H9 (cell line): ENCODE measurements at regions not wholly inside any gene's neighbourhood (a gene's known extent, or its start where the extent isn't known, plus 50 kb on each side); places are given as distances from the start of the nearest gene placed in this dataset.
A peak's percentile ranks its signal among the peaks of the same experiment; 100 is the strongest.

ENCODE experiments used
- DNase-seq: peaks from one replicate; pipeline ENCODE4 v3.0.0-alpha.2; 2017
- H2AFZ ChIP-seq: one replicate; pipeline ENCODE4 v1.6.1; 2013; ENCODE audit warnings: mild to moderate bottlenecking, low read length, control low read depth, moderate library complexity
- H2AK5ac ChIP-seq: 2 replicates; pipeline ENCODE4 v1.6.1; 2013; ENCODE audit warnings: low read length, control low read depth, mixed read lengths; ENCODE audit not compliant: insufficient read length
- H2BK120ac ChIP-seq: one replicate; pipeline ENCODE4 v1.6.1; 2013; ENCODE audit warnings: low read depth, mild to moderate bottlenecking, low read length, control low read depth, inconsistent platforms; ENCODE audit not compliant: poor library complexity, severe bottlenecking
- H2BK12ac ChIP-seq: 2 replicates; pipeline ENCODE4 v1.6.1; 2013; ENCODE audit warnings: low read length, control low read depth, mixed read lengths, low read depth; ENCODE audit not compliant: insufficient read length
- H2BK15ac ChIP-seq: 2 replicates; pipeline ENCODE4 v1.6.1; 2013; ENCODE audit warnings: low read depth, low read length, control low read depth
- H2BK20ac ChIP-seq: one replicate; pipeline ENCODE4 v1.6.1; 2013; ENCODE audit warnings: low read depth, mild to moderate bottlenecking, low read length, control low read depth, inconsistent platforms; ENCODE audit not compliant: poor library complexity, severe bottlenecking
- H2BK5ac ChIP-seq: 2 replicates; pipeline ENCODE4 v1.6.1; 2013; ENCODE audit warnings: low read length, control low read depth, mixed read lengths; ENCODE audit not compliant: insufficient read length
- H3K14ac ChIP-seq: 2 replicates; pipeline ENCODE4 v1.6.1; 2013; ENCODE audit warnings: low read length, control low read depth; ENCODE audit not compliant: insufficient read depth
- H3K18ac ChIP-seq: 2 replicates; pipeline ENCODE4 v1.6.1; 2013; ENCODE audit warnings: low read depth, mild to moderate bottlenecking, mixed read lengths, low read length, control low read depth; ENCODE audit not compliant: insufficient read length
- H3K23ac ChIP-seq: 2 replicates; pipeline ENCODE4 v1.6.1; 2013; ENCODE audit warnings: low read length, control low read depth, mixed read lengths, low read depth; ENCODE audit not compliant: insufficient read length
- H3K23me2 ChIP-seq: 2 replicates; pipeline ENCODE4 v1.6.1; 2013; ENCODE audit warnings: low read depth, mild to moderate bottlenecking, mixed read lengths, low read length, control low read depth; ENCODE audit not compliant: insufficient read length, poor library complexity, severe bottlenecking
- H3K27ac ChIP-seq: 2 replicates; pipeline ENCODE4 v1.5.1; 2013; ENCODE audit warnings: low read length, control low read depth, mixed read lengths, low read depth; ENCODE audit not compliant: insufficient read length
- H3K27me3 ChIP-seq: 2 replicates; pipeline ENCODE4 v1.6.1; 2013; ENCODE audit warnings: low read length, control low read depth, inconsistent platforms; ENCODE audit not compliant: insufficient read depth
- H3K4ac ChIP-seq: 2 replicates; pipeline ENCODE4 v1.6.1; 2013; ENCODE audit warnings: low read depth, mild to moderate bottlenecking, control low read depth, inconsistent platforms, low read length, moderate library complexity
- H3K4me1 ChIP-seq: 2 replicates; pipeline ENCODE4 v1.6.1; 2013; ENCODE audit warnings: low read length, control low read depth, inconsistent platforms; ENCODE audit not compliant: insufficient read depth
- H3K4me2 ChIP-seq: 2 replicates; pipeline ENCODE4 v1.6.1; 2013; ENCODE audit warnings: low read length, control low read depth, mixed read lengths; ENCODE audit not compliant: insufficient read length, insufficient read depth
- H3K56ac ChIP-seq: 2 replicates; pipeline ENCODE4 v1.6.1; 2013; ENCODE audit warnings: low read depth, mild to moderate bottlenecking, mixed read lengths, low read length, control low read depth; ENCODE audit not compliant: insufficient read length
- H3K79me1 ChIP-seq: 2 replicates; pipeline ENCODE4 v1.6.1; 2013; ENCODE audit warnings: low read depth, mild to moderate bottlenecking, moderate library complexity, low read length, control low read depth, inconsistent platforms; ENCODE audit not compliant: insufficient read depth, poor library complexity, severe bottlenecking
- H3K79me2 ChIP-seq: 2 replicates; pipeline ENCODE4 v1.6.1; 2013; ENCODE audit warnings: low read length, control low read depth, inconsistent platforms; ENCODE audit not compliant: insufficient read depth
- H3K9ac ChIP-seq: 2 replicates; pipeline ENCODE4 v1.6.1; 2013; ENCODE audit warnings: low read length, control low read depth, mixed read lengths; ENCODE audit not compliant: insufficient read length; ENCODE audit errors: extremely low read depth
- H3K9me3 ChIP-seq: one replicate; pipeline ENCODE4 v1.6.1; 2013; ENCODE audit warnings: low read depth, low read length, inconsistent platforms; ENCODE audit not compliant: control insufficient read depth
- H3T11ph ChIP-seq: one replicate; pipeline ENCODE4 v1.6.1; 2013; ENCODE audit warnings: mild to moderate bottlenecking, low read length, control low read depth, inconsistent platforms
- H4K20me1 ChIP-seq: one replicate; pipeline ENCODE4 v1.6.1; 2013; ENCODE audit not compliant: control insufficient read depth, insufficient read length, insufficient read depth
- H4K5ac ChIP-seq: 2 replicates; pipeline ENCODE4 v1.6.1; 2013; ENCODE audit warnings: low read depth, mild to moderate bottlenecking, mixed read lengths, low read length, control low read depth; ENCODE audit not compliant: insufficient read length
- H4K8ac ChIP-seq: replicated peaks from 2 replicates; pipeline ENCODE4 v1.6.1; 2013; ENCODE audit warnings: low read length, control low read depth, mixed read lengths, low read depth; ENCODE audit not compliant: insufficient read length
- H4K91ac ChIP-seq: 2 replicates; pipeline ENCODE4 v1.6.1; 2013; ENCODE audit warnings: low read depth, mild to moderate bottlenecking, moderate library complexity, mixed read lengths, low read length, control low read depth; ENCODE audit not compliant: insufficient read length
- H3K27ac Mint-ChIP-seq, 3 experiments: 2 replicates in 2 of 3; 3 replicates in 1 of 3; pipeline ENCODE4 v1.8.0; 2020 to 2021; ENCODE audit warnings: mixed read lengths in 3 of 3, mild to moderate bottlenecking in 1 of 3, moderate library complexity in 1 of 3
- H3K27me3 Mint-ChIP-seq: 2 replicates; pipeline ENCODE4 v1.8.0; 2021; ENCODE audit warnings: low read depth, mild to moderate bottlenecking, moderate library complexity, mixed read lengths
- H3K36me3 Mint-ChIP-seq, 3 experiments: 2 replicates in 2 of 3; 3 replicates in 1 of 3; pipeline ENCODE4 v1.8.0; 2020 to 2021; ENCODE audit warnings: low read depth in 3 of 3, mixed read lengths in 3 of 3; ENCODE audit not compliant: insufficient read depth in 1 of 3
- H3K4me1 Mint-ChIP-seq, 2 experiments: 2 replicates each; pipeline ENCODE4 v1.8.0; 2020; ENCODE audit warnings: mixed read lengths in 2 of 2
- H3K4me3 Mint-ChIP-seq, 2 experiments: 2 replicates in 1 of 2; 3 replicates in 1 of 2; pipeline ENCODE4 v1.8.0; 2020 to 2021; ENCODE audit warnings: mild to moderate bottlenecking in 2 of 2, mixed read lengths in 2 of 2, moderate library complexity in 1 of 2
- H3K9me3 Mint-ChIP-seq, 2 experiments: 2 replicates in 1 of 2; 3 replicates in 1 of 2; pipeline ENCODE4 v1.8.0; 2020; ENCODE audit warnings: mild to moderate bottlenecking in 2 of 2, mixed read lengths in 2 of 2, moderate library complexity in 1 of 2
- WGBS: extraction: QIAGEN DNeasy Blood & Tissue Kit; methylation state at CpG from one replicate; pipeline ENCODE4 v1.1.7; 2013; ENCODE audit warnings: missing lambda C conversion rate, low lambda C conversion rate, mixed read lengths; ENCODE audit not compliant: insufficient read length; ENCODE audit errors: extremely low coverage; 5-methylcytosine and 5-hydroxymethylcytosine counted together
- TF ChIP-seq, protein P1 (sequence below): fragments of 200-600 bp; sonication (generic); conservative IDR thresholded peaks from 3 replicates; pipeline ENCODE4 v1.8.0; 2021; ENCODE audit warnings: antibody characterized with exemption, mild to moderate bottlenecking

DNA sequence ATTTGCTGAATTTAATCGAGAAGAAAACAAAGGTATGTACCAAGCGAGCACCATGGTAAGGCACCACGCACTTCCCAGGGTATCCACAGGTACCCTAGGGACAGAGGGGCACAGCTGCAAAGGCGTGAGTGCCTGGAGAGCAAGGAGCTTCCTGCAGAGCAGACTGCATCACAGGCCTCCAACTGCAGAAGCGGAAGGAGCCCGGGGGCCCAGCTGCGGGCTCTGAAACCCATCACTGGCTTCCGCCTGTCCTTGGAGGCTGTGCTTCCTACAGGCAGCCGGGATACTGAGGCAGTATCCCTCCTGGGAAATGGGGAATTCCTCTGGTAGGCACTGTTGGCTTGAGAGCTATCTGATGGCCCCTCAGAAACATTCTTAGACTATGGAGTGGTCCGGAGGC lies 217.4 kb upstream of the GMDS start:
- no peaks in the 10 kb centered on the region for H3K27me3 ChIP-seq
- no peak overlapping the region for H3K4me3 Mint-ChIP-seq
- WGBS: no CpG with 5 or more reads among the region's 10 CpGs
- H3K79me1 ChIP-seq: no peaks in the 10 kb centered on the region
- no peak overlapping the region for H2BK5ac ChIP-seq
- no peak overlapping the region for H2BK15ac ChIP-seq
- H3K4ac ChIP-seq: no peak overlapping the region
- H4K20me1 ChIP-seq: no peaks in the 10 kb centered on the region
- peaks cover 13% of the 10 kb centered on the region for H3K27me3 Mint-ChIP-seq
- no peaks in the 10 kb centered on the region for H3K36me3 Mint-ChIP-seq
- no peak for DNase-seq
- H4K91ac ChIP-seq: no peak overlapping the region
- H4K8ac ChIP-seq: no peak overlapping the region
- H3K9me3 Mint-ChIP-seq: no peaks in the 10 kb centered on the region
- no peaks in the 10 kb centered on the region for H3K9me3 ChIP-seq
- no peak overlapping the region for H2AK5ac ChIP-seq
- H3K79me2 ChIP-seq: no peaks in the 10 kb centered on the region
- no peak overlapping the region for H3T11ph ChIP-seq
- peaks cover under 1% of the 10 kb centered on the region for H3K23me2 ChIP-seq
- no peak overlapping the region for H2BK120ac ChIP-seq
- no peak overlapping the region for H3K4me2 ChIP-seq
- TF ChIP-seq, protein P1, sequence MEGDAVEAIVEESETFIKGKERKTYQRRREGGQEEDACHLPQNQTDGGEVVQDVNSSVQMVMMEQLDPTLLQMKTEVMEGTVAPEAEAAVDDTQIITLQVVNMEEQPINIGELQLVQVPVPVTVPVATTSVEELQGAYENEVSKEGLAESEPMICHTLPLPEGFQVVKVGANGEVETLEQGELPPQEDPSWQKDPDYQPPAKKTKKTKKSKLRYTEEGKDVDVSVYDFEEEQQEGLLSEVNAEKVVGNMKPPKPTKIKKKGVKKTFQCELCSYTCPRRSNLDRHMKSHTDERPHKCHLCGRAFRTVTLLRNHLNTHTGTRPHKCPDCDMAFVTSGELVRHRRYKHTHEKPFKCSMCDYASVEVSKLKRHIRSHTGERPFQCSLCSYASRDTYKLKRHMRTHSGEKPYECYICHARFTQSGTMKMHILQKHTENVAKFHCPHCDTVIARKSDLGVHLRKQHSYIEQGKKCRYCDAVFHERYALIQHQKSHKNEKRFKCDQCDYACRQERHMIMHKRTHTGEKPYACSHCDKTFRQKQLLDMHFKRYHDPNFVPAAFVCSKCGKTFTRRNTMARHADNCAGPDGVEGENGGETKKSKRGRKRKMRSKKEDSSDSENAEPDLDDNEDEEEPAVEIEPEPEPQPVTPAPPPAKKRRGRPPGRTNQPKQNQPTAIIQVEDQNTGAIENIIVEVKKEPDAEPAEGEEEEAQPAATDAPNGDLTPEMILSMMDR: no peak
- no peak overlapping the region for H3K23ac ChIP-seq
- no peaks in the 10 kb centered on the region; the same call in 1 of the 2 replicates for H3K4me1 ChIP-seq
- no peak overlapping the region for H4K5ac ChIP-seq
- no peak overlapping the region for H2BK20ac ChIP-seq
- H3K18ac ChIP-seq: no peak overlapping the region
- no peak overlapping the region for H3K56ac ChIP-seq
- no peak overlapping the region for H2AFZ ChIP-seq
- H3K4me1 Mint-ChIP-seq: peaks cover 9 to 15% of the 10 kb centered on the region in 2 experiments
- H3K27ac Mint-ChIP-seq: peak overlapping the region in 1 of 3 experiments; percentile 40; a peak in 1 of 7 replicates
- no peak overlapping the region for H2BK12ac ChIP-seq
- H3K9ac ChIP-seq: no peak overlapping the region
- no peak overlapping the region for H3K27ac ChIP-seq
- no peak overlapping the region for H3K14ac ChIP-seq
